Tibial nerve (tissue), 4 donors: ENCODE measurements at regions not wholly inside any gene's neighbourhood (a gene's known extent, or its start where the extent isn't known, plus 50 kb on each side); places are given as distances from the start of the nearest gene placed in this dataset.

ENCODE experiments used
- DNase-seq, 2 donors: peaks; one replicate each; pipeline ENCODE4 v3.0.0-alpha.2; 2019; ENCODE audit warnings: low spot score in 2 of 2
- H3K27ac ChIP-seq, 4 donors: fragments of 200-600 bp; sonication (generic) in 3 of 4; one replicate each; pipeline ENCODE4 v1.5.1; 2017 to 2019; ENCODE audit warnings: mild to moderate bottlenecking in 1 of 4
- H3K27me3 ChIP-seq, 2 donors: fragments of 200-600 bp; sonication (generic) in 1 of 2; one replicate each; pipeline versions ENCODE4 v1.5.1 to v1.6.0; 2017 to 2019
- H3K36me3 ChIP-seq, 3 donors: fragments of 200-600 bp; sonication (generic); one replicate each; pipeline ENCODE4 v1.5.1; 2018 to 2019
- H3K4me1 ChIP-seq, 4 donors: fragments of 200-600 bp; sonication (generic) in 3 of 4; one replicate each; pipeline ENCODE4 v1.5.1; 2017 to 2019
- H3K4me3 ChIP-seq, 4 donors: fragments of 200-600 bp; sonication (generic) in 3 of 4; one replicate each; pipeline ENCODE4 v1.5.1; 2017 to 2019; ENCODE audit warnings: mild to moderate bottlenecking in 1 of 4, moderate library complexity in 1 of 4
- H3K9me3 ChIP-seq, 4 donors: fragments of 200-600 bp; sonication (generic) in 3 of 4; one replicate each; pipeline ENCODE4 v1.5.1; 2017 to 2019
- EP300 ChIP-seq, 2 donors: sonication (generic); formaldehyde crosslinking; IDR thresholded peaks; one replicate each; pipeline ENCODE4 v1.6.1; 2017; ENCODE audit warnings: antibody characterized with exemption in 2 of 2, mild to moderate bottlenecking in 1 of 2
- POLR2A ChIP-seq, 2 donors: fragments of 450-650 bp; IDR thresholded peaks; one replicate each; pipeline ENCODE4 v1.6.1; 2017; ENCODE audit warnings: antibody characterized with exemption in 2 of 2, mild to moderate bottlenecking in 2 of 2, moderate library complexity in 2 of 2
- WGBS, 2 donors: methylation state at CpG; one replicate each; pipeline ENCODE4 v1.1.5; 2018; 5-methylcytosine and 5-hydroxymethylcytosine counted together
- TF ChIP-seq, protein P1 (sequence below), 5 experiments: fragments of 200-600 bp in 3 of 5; fragments of 450-650 bp in 2 of 5; sonication (generic) in 3 of 5; IDR thresholded peaks; one replicate each; pipeline ENCODE4 v1.5.1; 2016 to 2019; ENCODE audit warnings: antibody characterized with exemption in 5 of 5, mild to moderate bottlenecking in 3 of 5, moderate library complexity in 2 of 5

- no peaks in the 10 kb centered on the region for H3K27me3 ChIP-seq
- no peaks in the 10 kb centered on the region for H3K4me1 ChIP-seq
- no peak overlapping the region for H3K27ac ChIP-seq
- no peaks in the 10 kb centered on the region for H3K9me3 ChIP-seq
- WGBS, 2 donors = 59 to 72% methylated on average over 8 of the region's 8 CpGs
- DNase-seq = no peak
- no peak overlapping the region for H3K4me3 ChIP-seq
- no peak for TF ChIP-seq POLR2A (IDR thresholded peaks at IDR 0.05)
- TF ChIP-seq, protein P1, sequence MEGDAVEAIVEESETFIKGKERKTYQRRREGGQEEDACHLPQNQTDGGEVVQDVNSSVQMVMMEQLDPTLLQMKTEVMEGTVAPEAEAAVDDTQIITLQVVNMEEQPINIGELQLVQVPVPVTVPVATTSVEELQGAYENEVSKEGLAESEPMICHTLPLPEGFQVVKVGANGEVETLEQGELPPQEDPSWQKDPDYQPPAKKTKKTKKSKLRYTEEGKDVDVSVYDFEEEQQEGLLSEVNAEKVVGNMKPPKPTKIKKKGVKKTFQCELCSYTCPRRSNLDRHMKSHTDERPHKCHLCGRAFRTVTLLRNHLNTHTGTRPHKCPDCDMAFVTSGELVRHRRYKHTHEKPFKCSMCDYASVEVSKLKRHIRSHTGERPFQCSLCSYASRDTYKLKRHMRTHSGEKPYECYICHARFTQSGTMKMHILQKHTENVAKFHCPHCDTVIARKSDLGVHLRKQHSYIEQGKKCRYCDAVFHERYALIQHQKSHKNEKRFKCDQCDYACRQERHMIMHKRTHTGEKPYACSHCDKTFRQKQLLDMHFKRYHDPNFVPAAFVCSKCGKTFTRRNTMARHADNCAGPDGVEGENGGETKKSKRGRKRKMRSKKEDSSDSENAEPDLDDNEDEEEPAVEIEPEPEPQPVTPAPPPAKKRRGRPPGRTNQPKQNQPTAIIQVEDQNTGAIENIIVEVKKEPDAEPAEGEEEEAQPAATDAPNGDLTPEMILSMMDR (IDR thresholded peaks at IDR 0.05) = no peak
- TF ChIP-seq EP300 (IDR thresholded peaks at IDR 0.05) = no peak
- H3K36me3 ChIP-seq = no peaks in the 10 kb centered on the region
These were observed 81.9 kb upstream of the CACNA2D3 start for GRCh38 chr3:54040476-54040875.

- Histone ChIP-seq H3K4me1 (no peaks in the 10 kb centered on the region), H3K27me3 (no peaks in the 10 kb centered on the region), H3K4me3 (no peak overlapping the region), H3K9me3 (no peaks in the 10 kb centered on the region), H3K27ac (no peak overlapping the region), H3K36me3 (no peaks in the 10 kb centered on the region)
- 84 to 86% methylated on average over 4 of the region's 4 CpGs for WGBS, 2 donors
- TF ChIP-seq POLR2A (IDR thresholded peaks at IDR 0.05) = no peak
- TF ChIP-seq EP300 (IDR thresholded peaks at IDR 0.05) = no peak
- TF ChIP-seq, protein P1 (IDR thresholded peaks at IDR 0.05) = no peak
- DNase-seq = no peak
These were observed 84.0 kb upstream of the CACNA2D3 start for GRCh38 chr3:54038391-54038790.

- Histone ChIP-seq H3K36me3 (no peaks in the 10 kb centered on the region), H3K9me3 (no peaks in the 10 kb centered on the region), H3K4me3 (no peak overlapping the region), H3K4me1 (no peaks in the 10 kb centered on the region), H3K27me3 (no peaks in the 10 kb centered on the region), H3K27ac (no peak overlapping the region)
- TF ChIP-seq, protein P1 (IDR thresholded peaks at IDR 0.05) = no peak
- no peak for TF ChIP-seq EP300 (IDR thresholded peaks at IDR 0.05)
- TF ChIP-seq POLR2A (IDR thresholded peaks at IDR 0.05) = no peak
- WGBS, 2 donors = 96 to 100% methylated on average over 2 of the region's 2 CpGs
- no peak for DNase-seq
These were observed 85.8 kb upstream of the CACNA2D3 start for GRCh38 chr3:54036543-54036942.

GRCh38 chr3:54034971-54035370, 87.4 kb upstream of the CACNA2D3 start:
- no peak overlapping the region for H3K27ac ChIP-seq
- no peaks in the 10 kb centered on the region for H3K27me3 ChIP-seq
- no peaks in the 10 kb centered on the region for H3K4me1 ChIP-seq
- no peaks in the 10 kb centered on the region for H3K36me3 ChIP-seq
- DNase-seq = no peak
- TF ChIP-seq, protein P1 (IDR thresholded peaks at IDR 0.05) = no peak
- TF ChIP-seq POLR2A (IDR thresholded peaks at IDR 0.05) = no peak
- TF ChIP-seq EP300 (IDR thresholded peaks at IDR 0.05) = no peak
- WGBS, 2 donors = 68 to 76% methylated on average over 4 of the region's 4 CpGs
- no peak overlapping the region for H3K4me3 ChIP-seq
- H3K9me3 ChIP-seq = no peaks in the 10 kb centered on the region

GRCh38 chr3:54033761-54034160, 88.6 kb upstream of the CACNA2D3 start:
- DNase-seq = no peak
- Histone ChIP-seq H3K27ac (no peak overlapping the region), H3K4me1 (no peaks in the 10 kb centered on the region), H3K36me3 (no peaks in the 10 kb centered on the region), H3K27me3 (no peaks in the 10 kb centered on the region), H3K4me3 (no peak overlapping the region), H3K9me3 (no peaks in the 10 kb centered on the region)
- WGBS, 2 donors = 59 to 77% methylated on average over 17 of the region's 17 CpGs
- TF ChIP-seq, protein P1 (IDR thresholded peaks at IDR 0.05) = no peak
- TF ChIP-seq EP300 (IDR thresholded peaks at IDR 0.05) = no peak
- no peak for TF ChIP-seq POLR2A (IDR thresholded peaks at IDR 0.05)
